ENCODE measurements at regions not wholly inside any gene's neighbourhood (a gene's known extent, or its start where the extent isn't known, plus 50 kb on each side); places are given as distances from the start of the nearest gene placed in this dataset.
"Not testable (repeated sequence)": the region's sequence is repeated elsewhere in the genome, so short reads cannot be mapped to it uniquely, and the experiment has no call there.

DNA sequence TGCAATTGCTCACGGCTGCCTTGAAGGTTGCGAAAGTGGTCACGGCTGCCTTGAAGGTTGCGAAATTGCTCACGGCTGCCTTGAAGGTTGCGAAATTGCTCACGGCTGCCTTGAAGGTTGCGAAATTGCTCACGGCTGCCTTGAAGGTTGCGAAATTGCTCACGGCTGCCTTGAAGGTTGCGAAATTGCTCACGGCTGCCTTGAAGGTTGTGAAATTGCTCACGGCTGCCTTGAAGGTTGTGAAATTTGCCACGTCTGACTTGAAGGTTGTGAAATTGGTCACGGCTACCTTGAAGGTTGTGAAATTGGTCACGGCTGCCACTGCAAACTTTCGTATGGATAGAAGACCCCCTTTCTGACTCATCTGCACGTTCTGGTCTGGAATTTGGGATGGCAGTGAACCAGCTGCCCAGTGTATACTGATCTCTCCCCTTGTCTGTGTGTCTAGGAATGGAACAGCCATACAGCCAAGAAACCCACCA lies 150.1 kb downstream of the ASMT start:
- H3K4me3 ChIP-seq, H3K27ac ChIP-seq: not testable (repeated sequence)

DNA sequence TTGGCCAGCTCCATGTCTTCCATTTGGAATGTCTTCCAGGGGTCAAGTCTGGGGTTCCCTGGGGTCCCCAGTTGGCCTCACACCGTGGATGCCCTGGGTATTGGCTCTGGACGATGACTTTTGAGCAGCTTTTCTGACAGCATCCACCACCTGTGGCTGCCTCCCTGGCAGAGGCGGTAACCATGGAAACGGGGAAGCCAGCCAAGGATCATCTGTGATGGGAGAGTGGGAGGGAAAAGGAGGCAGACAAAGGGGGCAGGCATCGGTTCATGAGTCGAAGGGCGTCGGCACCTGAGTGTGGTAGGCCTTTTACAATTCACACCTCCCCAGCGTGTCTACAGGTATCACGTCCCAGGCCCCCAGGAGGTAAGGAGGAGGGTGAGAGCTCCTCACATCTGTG lies 152.2 kb downstream of the ASMT start:
- H3K4me3 ChIP-seq = no peak overlapping the region

GRCh38 chrX:1778817-1779216 lies 164.0 kb downstream of the ASMT start:
- Histone ChIP-seq H3K27ac (no peak overlapping the region), H3K4me3 (no peak overlapping the region)

More for the DNA sequence above, 152.2 kb downstream of the ASMT start:
- H3K27ac ChIP-seq = no peak overlapping the region

GRCh38 chrX:1779626-1780025 lies 164.8 kb downstream of the ASMT start:
- H3K4me3 ChIP-seq = no peak overlapping the region
- no peak overlapping the region for H3K27ac ChIP-seq

- H3K27ac ChIP-seq = no peak overlapping the region
- H3K4me3 ChIP-seq = no peak overlapping the region
Measured at GRCh38 chrX:1781766-1782165, 166.9 kb downstream of the ASMT start.

DNA sequence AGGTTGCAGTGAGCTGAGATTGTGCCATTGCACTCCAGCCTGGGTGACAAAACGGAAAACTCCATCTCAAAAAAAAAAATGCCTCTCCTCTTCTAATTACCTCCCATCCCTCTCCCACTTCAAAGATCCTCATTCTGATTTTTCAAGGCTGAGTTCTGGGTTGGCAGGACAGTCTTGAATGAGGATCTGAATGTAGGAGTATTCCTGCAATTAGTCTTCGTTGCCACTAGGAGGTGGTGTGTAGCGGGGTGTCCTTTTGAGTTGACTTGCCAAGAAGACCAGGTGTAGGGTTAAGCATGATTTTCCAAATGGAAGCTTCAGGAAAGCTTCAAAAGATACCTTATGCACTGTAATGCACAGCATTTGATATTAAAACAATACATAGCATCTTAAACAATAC lies 169.9 kb downstream of the ASMT start:
- H3K4me3 ChIP-seq = no peak overlapping the region
- H3K27ac ChIP-seq = no peak overlapping the region

DNA sequence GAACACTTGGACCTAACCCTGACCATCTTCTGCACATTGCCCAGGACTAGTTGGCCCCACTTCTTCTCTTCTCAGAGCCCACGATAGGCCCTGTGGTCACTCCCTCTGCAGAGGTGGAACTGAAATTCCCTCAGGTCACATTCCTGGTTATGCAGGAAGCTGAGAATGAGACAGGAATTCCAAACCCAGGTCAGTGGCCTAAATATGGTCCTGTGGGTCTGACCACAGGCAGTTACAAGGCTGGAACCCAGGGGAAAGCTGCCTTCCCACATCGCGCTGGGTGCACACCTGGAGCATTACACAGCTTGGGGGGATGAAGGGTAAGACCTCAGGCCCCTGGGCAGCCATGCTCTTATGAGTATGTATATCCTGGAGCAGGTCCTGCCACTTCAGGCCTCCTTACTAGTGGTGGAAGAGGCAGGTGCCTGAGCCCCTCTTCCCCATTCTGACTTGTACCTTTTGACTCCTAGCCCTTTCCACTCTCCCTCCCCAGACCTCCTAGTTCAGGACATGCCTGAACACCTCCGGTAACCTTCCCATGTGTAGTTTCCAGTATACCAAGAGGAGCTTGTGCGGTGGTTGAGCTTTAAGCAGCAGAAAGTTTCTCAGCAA lies 173.5 kb downstream of the ASMT start:
- H3K4me3 ChIP-seq = no peak overlapping the region

GRCh38 chrX:1792636-1793035 lies 177.8 kb downstream of the ASMT start:
- no peak overlapping the region for H3K4me3 ChIP-seq
- no peak overlapping the region for H3K27ac ChIP-seq

More for the DNA sequence above, 173.5 kb downstream of the ASMT start:
- no peak overlapping the region for H3K27ac ChIP-seq

GRCh38 chrX:1794586-1794985 lies 179.7 kb downstream of the ASMT start:
- H3K27ac ChIP-seq = no peak overlapping the region
- H3K4me3 ChIP-seq = no peak overlapping the region

DNA sequence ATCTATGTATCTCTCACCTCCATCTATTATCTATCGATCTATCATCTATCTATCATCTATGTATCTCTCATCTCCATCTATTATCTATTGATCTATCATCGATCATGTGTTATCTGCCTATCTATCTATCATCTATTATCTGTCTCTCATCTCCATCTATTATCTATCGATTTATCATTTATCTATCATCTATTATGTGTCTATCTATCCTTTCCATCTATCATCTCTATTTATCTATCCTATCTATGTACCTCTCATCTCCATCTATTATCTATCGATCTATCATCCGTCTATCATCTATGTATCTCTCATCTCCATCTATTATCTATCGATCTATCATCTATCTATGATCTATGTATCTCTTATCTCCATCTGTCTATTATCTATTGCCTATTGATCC lies 188.1 kb downstream of the ASMT start:
- H3K4me3 ChIP-seq = no peak overlapping the region
- H3K27ac ChIP-seq = no peak overlapping the region

DNA sequence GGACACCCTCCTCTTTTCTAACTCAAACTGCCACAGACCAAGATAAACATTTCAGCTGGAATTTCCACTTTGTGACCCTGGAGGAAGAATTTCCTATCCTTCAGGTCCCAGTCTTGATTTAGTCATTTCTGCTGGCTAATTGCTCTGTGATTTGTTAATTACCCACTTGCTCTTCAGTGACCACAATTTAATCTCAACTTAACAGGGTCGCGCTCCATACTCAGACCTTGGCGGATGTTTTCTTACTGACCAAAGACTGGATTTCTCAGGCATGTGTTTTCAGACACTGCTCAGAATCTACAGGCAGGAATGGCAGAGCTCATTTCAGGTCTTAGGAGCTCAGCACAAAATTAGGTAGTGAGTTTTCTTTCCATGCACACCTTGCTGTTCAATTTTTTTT lies 188.9 kb downstream of the ASMT start:
- Histone ChIP-seq H3K4me3 (no peak overlapping the region), H3K27ac (no peak overlapping the region)

- Histone ChIP-seq H3K27ac (no peak overlapping the region), H3K4me3 (no peak overlapping the region)
Measured at GRCh38 chrX:1807301-1807731, 192.5 kb downstream of the ASMT start.

DNA sequence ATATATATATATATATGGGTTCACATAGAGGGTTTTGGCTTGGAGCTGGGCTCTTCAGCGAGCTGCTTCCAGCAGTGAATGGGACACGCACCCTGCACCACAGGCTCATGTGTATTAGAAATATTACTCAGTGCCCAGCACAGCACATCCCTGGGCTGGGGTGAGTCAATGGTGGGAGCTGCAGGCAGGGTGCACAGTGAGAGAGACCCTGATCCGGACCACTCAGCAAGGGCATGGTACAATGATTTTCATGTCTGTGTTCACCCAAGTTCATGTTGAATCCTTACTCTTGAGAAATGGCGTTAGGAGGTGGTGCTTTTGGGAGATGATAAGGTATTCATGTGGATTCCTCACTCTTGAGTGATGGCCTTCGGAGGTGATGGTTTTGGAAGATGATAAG lies 194.7 kb downstream of the ASMT start:
- Histone ChIP-seq H3K27ac (no peak overlapping the region), H3K4me3 (no peak overlapping the region)

DNA sequence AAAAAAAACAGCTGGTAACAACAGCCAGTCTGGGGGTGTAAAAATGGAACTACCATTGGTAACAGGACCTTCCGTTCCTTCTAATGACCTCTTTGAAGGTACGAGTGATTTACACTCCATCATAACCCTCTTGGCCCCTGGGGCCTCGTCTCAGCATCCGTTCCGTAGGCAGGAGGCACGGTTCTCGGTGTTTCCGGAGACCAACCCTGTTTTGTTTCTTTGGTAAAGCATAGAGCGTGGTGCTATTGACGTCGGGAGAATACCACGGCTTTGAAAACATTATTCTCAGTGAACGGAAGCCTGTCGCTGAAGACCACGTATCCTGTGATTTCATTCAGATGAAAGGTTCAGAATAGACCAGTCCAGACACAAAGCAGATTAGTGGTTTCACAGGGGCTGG lies 198.9 kb downstream of the ASMT start:
- Histone ChIP-seq H3K4me3 (no peak overlapping the region), H3K27ac (no peak overlapping the region)

DNA sequence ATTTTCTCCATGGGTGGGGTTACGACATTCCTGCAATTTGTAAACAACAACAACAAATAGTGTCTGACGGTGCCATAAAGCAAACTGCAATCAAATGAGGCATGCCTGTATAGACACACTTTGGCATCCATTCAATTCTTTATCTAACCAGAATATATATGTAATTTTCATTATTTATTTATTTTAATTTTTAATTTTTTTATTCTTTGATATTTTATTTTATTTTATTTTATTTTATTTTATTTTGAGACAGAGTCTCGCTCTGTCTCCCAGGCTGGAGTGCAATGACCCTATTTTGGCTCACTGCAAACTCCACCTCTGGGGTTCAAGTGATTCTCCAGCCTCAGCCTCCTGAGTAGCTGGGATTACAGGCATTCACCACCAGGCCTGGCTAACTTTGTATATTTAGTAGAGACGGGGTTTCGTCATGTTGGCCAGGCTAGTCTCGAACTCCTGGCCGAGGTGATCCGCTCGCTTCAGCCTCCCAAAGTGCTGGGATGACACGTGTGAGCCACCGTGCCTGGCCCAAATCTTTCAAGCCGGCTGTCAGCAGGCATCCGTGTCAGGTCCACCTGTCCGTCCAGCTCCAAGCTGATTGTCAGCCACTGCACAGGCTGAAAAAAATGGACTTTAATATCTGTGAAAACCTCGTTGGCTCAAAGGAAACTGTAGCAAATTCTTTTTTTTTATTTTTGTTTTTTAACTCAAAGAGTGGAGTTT lies 200.8 kb downstream of the ASMT start:
- Histone ChIP-seq H3K27ac (no peak overlapping the region), H3K4me3 (no peak overlapping the region)

DNA sequence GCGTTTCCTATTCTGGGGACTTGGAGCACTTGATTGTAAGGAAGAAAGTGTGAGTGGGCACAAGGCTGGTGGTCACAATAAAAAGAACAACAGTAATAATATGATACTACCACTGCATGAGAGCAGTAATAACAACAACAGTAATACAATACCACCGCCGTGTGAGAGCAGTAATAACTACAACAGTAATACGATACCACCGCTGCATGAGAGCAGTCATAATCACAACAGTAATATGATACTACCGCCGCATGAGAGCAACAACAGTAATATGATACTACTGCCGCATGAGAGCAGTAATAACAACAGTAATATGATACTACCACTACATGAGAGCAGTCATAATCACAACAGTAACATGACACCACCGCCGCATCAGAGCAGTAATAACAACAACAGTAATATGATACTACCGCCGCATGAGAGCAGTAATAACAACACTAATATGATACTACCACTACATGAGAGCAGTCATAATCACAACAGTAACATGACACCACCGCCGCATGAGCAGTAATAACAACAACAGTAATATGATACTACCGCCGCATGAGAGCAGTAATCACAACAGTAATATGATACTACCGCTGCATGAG lies 201.6 kb downstream of the ASMT start:
- H3K4me3 ChIP-seq, H3K27ac ChIP-seq: not testable (repeated sequence)

DNA sequence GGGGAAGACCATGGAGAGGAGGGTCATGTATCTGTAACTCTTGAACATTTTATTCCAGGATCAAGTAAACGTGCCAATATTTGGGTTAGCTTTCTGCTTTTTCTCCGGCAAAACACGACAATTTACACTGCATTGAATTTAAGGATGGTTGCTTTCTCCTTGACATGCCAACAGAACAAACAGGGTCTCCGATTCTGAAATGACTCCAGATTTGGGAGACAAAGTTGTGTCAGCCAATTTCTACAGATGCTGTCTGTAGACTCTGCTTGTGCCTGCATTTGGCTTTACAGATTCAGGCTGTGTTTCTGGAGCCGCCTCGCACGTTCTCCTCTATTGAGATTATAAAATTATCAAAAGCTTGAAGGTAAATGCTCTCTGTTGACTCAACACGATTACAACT lies 207.0 kb downstream of the ASMT start:
- H3K27ac ChIP-seq = no peak overlapping the region
- no peak overlapping the region for H3K4me3 ChIP-seq

DNA sequence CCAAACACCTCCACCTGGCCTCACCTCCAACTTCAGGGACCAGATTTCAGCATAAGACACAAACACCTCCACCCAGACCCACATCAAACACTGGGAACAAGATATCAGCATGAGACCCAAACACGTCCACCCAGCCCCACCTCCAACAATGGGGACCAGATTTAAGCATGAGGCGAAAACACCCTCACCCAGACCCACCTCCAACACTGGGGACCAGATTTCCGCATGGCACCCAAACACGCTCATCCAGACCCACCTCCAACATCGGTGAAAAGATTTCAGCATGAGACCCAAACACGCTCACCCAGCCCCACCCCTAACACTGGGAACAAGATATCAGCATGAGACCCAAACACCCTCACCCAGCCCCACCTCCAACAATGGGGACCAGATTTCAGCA lies 210.0 kb downstream of the ASMT start:
- Histone ChIP-seq H3K27ac (no peak overlapping the region), H3K4me3 (no peak overlapping the region)

- Histone ChIP-seq H3K4me3 (no peak overlapping the region), H3K27ac (no peak overlapping the region)
Measured at GRCh38 chrX:1833656-1834360, 218.9 kb downstream of the ASMT start.

DNA sequence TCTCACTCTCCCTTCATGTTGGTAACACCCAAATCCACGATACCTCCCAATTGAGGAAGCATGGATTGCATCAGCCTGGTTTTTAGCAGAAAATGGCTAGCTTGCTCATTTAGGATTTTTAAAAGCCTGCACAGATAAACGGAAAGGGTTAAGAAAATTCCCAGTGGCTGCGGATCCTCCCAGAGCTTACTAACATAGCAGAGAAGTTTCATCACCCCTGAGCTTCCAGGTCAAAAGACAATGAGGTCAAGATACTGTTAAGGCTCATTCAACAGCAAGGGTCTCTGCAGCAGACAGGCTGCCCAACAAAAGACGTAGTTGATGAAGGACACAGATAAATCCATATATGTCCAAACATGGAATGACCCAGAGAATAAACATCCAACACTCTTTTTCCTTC lies 220.2 kb downstream of the ASMT start:
- no peak overlapping the region for H3K27ac ChIP-seq
- H3K4me3 ChIP-seq = no peak overlapping the region

DNA sequence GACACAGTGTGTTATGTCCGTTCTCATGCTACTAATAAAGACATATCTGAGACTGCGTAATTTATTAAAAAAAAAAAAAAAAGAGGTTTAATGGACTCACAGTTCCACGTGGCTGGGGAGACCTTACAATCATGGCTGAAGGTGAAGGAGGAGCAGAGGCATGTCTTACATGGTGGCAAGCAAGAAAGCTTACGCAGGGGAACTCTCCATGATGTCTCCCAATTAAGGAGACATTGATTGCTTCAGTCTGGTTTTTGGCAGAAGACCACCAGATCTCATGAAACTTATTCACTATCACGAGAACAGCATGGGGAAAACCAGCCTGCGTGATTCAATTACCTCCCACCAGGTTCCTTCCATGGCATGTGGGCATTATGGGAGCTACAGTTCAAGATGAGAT lies 221.8 kb downstream of the ASMT start:
- Histone ChIP-seq H3K4me3 (no peak overlapping the region), H3K27ac (no peak overlapping the region)

Data from skin epidermis (tissue), 12 donors.